ENCODE measurements at regions not wholly inside any gene's neighbourhood (a gene's known extent, or its start where the extent isn't known, plus 50 kb on each side); places are given as distances from the start of the nearest gene placed in this dataset.

DNA sequence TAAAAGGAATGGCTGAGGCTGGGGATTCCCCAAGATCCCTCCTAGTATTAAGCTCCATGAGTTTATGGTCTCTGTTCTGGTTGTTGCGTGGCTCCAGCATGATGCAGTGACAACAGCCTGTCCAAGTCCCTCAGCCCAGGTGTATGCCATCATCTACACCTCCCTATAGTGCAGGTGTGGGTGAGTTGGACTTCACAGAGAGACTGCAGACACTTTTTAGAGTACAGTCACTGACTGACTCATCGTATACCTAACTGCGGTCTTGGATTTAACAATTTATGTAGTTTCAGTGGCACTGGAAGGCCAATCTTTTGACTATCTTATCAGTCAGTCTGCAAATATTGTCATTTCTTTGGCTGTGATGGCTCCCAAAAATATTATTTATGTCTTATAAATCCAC lies 415.0 kb downstream of the TMX3 start:
- TF ChIP-seq, protein P1, sequence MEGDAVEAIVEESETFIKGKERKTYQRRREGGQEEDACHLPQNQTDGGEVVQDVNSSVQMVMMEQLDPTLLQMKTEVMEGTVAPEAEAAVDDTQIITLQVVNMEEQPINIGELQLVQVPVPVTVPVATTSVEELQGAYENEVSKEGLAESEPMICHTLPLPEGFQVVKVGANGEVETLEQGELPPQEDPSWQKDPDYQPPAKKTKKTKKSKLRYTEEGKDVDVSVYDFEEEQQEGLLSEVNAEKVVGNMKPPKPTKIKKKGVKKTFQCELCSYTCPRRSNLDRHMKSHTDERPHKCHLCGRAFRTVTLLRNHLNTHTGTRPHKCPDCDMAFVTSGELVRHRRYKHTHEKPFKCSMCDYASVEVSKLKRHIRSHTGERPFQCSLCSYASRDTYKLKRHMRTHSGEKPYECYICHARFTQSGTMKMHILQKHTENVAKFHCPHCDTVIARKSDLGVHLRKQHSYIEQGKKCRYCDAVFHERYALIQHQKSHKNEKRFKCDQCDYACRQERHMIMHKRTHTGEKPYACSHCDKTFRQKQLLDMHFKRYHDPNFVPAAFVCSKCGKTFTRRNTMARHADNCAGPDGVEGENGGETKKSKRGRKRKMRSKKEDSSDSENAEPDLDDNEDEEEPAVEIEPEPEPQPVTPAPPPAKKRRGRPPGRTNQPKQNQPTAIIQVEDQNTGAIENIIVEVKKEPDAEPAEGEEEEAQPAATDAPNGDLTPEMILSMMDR (IDR thresholded peaks at IDR 0.05; ENCODE audit: low read depth, low read length): no peak
- no peak for TF ChIP-seq EZH2phosphoT487 (IDR thresholded peaks at IDR 0.05; ENCODE audit: low read depth)

Data from OCI-LY3 (cell line).